Psoas muscle (tissue), 7 donors: ENCODE measurements at regions not wholly inside any gene's neighbourhood (a gene's known extent, or its start where the extent isn't known, plus 50 kb on each side); places are given as distances from the start of the nearest gene placed in this dataset.
"Not testable (repeated sequence)": the region's sequence is repeated elsewhere in the genome, so short reads cannot be mapped to it uniquely, and the experiment has no call there.

Source experiments
- ATAC-seq, 4 donors: fragments of 200-7000 bp; cut with Tn5 transposase; one replicate each; pipeline ENCODE4 v1.9.1; 2020; ENCODE audit warnings: moderate library complexity in 3 of 4, mild to moderate bottlenecking in 2 of 4
- DNase-seq, 2 donors: peaks; one replicate each; pipeline ENCODE4 v3.0.0-alpha.2; 2020
- H3K27ac ChIP-seq: fragments of 200-600 bp; one replicate; pipeline ENCODE4 v1.8.0; 2022
- H3K27me3 ChIP-seq, 3 donors: fragments of 200-600 bp in 1 of 3; one replicate each; pipeline versions ENCODE4 v1.6.1 to v1.8.0; 2013 to 2022; ENCODE audit warnings: low read length in 2 of 3, mild to moderate bottlenecking in 2 of 3, moderate library complexity in 1 of 3; ENCODE audit not compliant: insufficient read depth in 3 of 3
- H3K36me3 ChIP-seq, 2 donors: fragments of 200-600 bp in 1 of 2; one replicate each; pipeline versions ENCODE4 v1.6.1 to v1.8.0; 2013 to 2022; ENCODE audit warnings: low read depth in 1 of 2, mild to moderate bottlenecking in 1 of 2, moderate library complexity in 1 of 2; ENCODE audit not compliant: insufficient read depth in 1 of 2
- H3K4me1 ChIP-seq: fragments of 200-600 bp; one replicate; pipeline ENCODE4 v1.8.0; 2022
- H3K4me3 ChIP-seq: fragments of 200-600 bp; one replicate; pipeline ENCODE4 v1.8.0; 2022; ENCODE audit warnings: mild to moderate bottlenecking
- H3K9me3 ChIP-seq: fragments of 200-600 bp; one replicate; pipeline ENCODE4 v1.8.0; 2022
- WGBS, 3 donors: extraction: QIAGEN DNeasy Blood & Tissue Kit; methylation state at CpG; one replicate each; pipeline versions ENCODE4 v1.1.6 to v1.1.7; 2013; 5-methylcytosine and 5-hydroxymethylcytosine counted together
- intact Hi-C, 2 donors: fragments of 100-400 bp; cut with DNase I; formaldehyde crosslinking; loops; one replicate each; pipeline versions ENCODE4 v1.11.0 to v1.14.2; 2022
- donor health status: healthy with polysubstance abuse.
- donor health status: DM: no; HTN: no; CAD: no; lungs with moderate emphysema.
- donor health status: Bipolar disorder and iron deficiency.
- donor health status: healthy.
- donor health status: DM: yes; HTN: yes; CAD: no.
- donor health status: DM: no; HTN: no; CAD: no.
- donor health status: DM: yes; HTN: yes; CAD: no.

- H3K27me3 ChIP-seq, H3K4me1 ChIP-seq, H3K27ac ChIP-seq, intact Hi-C loops, DNase-seq, H3K9me3 ChIP-seq, ATAC-seq, H3K4me3 ChIP-seq: not testable (repeated sequence)
- H3K36me3 ChIP-seq = peaks cover 2 to 22% of the 10 kb centered on the region in 2 donors
- 61 to 73% (median 68%) methylated on average over 4 of the region's 4 CpGs for WGBS, 3 donors
Observed at GRCh38 chr9:41042111-41042510, 86.4 kb downstream of the FOXD4L6 start.

DNA sequence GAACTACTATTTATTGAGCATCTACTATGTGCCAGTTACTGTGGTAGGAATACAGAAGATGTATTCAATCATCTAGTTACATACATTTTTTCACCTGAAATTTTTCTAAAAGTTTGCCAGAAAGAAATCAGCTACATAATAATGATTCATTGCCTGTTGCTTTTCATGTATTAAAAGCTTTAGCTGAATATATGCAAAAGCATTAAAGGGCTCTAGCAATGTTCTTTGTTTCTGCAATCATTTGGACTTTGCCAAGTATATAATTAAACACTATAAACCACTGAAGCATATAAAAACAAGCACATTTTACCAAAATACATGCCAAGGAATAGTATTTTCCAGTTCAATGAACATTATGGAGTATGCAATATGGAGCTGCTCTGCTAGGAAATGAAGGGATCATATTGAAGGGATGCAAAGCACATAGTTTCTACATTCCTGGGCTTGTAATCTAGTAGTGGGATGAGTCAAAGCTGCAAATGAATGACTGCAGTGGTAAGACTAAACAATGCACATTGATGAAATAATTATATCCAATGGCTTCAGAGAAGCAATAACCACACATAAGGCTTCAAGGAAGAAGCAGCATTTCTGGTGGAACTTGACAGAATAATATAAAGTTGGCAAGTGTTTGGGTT, 87.7 kb downstream of the FOXD4L6 start:
- H3K27ac ChIP-seq, H3K9me3 ChIP-seq, DNase-seq, ATAC-seq, H3K4me1 ChIP-seq, H3K27me3 ChIP-seq, intact Hi-C loops, H3K4me3 ChIP-seq: not testable (repeated sequence)
- H3K36me3 ChIP-seq = peaks cover 2 to 22% of the 10 kb centered on the region in 2 donors

- intact Hi-C loops, DNase-seq: not testable (repeated sequence)
- ATAC-seq = peak in 2 of 4 donors; percentile 34 to 35
Observed at GRCh38 chr9:41035276-41035675, 93.2 kb downstream of the FOXD4L6 start.

DNA sequence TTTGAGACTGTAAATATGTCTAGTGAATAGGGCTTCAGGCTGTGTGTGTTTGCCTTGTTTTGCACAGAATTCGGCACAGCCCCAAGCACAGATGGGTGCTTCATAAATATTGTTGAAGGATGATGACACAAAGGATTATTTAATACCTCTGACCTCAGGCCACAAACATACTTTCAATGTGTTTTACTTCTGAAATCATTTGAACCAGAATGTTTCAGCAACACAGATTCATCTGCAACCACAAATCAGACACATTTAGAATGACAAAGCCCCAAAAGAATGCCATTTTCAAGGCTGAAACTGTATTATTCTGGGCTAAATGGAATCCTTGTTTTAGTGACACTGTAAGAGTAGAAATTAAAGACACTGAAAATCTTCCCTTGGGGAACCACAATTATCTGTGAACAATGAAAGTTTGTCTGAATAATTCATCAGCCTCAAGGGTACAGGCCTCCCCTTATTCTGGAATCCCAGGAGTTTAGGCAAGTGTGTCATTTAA, 93.7 kb downstream of the FOXD4L6 start:
- intact Hi-C loops, H3K27me3 ChIP-seq, H3K4me3 ChIP-seq, H3K4me1 ChIP-seq, DNase-seq, H3K9me3 ChIP-seq: not testable (repeated sequence)
- H3K27ac ChIP-seq = peak overlapping the region; percentile 38
- peak in 3 of 4 donors; percentile 26 to 48 (median 36) for ATAC-seq
- whole genome bisulfite sequencing, 3 donors = 24 to 48% (median 25%) methylated on average over 1 of the region's 1 CpG
- peaks cover 0 to 21% of the 10 kb centered on the region in 2 donors for H3K36me3 ChIP-seq

More at GRCh38 chr9:41035276-41035675, 93.2 kb downstream of the FOXD4L6 start:
- H3K36me3 ChIP-seq = peaks cover 0 to 27% of the 10 kb centered on the region in 2 donors
- H3K4me3 ChIP-seq, H3K9me3 ChIP-seq, H3K27me3 ChIP-seq, H3K4me1 ChIP-seq: not testable (repeated sequence)
- H3K27ac ChIP-seq = peak overlapping the region; percentile 38
- WGBS, 3 donors = 49 to 66% (median 53%) methylated on average over 1 of the region's 1 CpG

DNA sequence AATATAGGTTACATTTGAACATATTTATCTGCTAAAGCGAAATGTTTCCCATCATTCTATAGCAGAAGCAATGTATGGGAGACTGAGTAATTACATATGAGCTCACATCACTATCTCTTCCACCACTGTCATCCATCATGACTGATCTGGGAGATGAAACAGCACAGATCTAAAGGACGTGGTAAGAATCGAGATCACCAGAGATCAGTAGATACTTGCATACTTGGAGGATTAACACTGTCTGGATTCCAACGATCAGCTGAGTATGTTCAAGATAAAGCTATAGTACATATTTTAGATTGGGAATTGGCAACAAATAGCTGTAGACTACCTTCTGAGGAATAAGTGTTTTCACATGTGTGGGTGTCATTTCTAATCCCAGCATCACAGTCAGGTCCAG, 94.6 kb downstream of the FOXD4L6 start:
- H3K27ac ChIP-seq, ATAC-seq, H3K4me1 ChIP-seq, H3K27me3 ChIP-seq, DNase-seq, H3K9me3 ChIP-seq, H3K4me3 ChIP-seq, intact Hi-C loops: not testable (repeated sequence)
- 72 to 73% (median 73%) methylated on average over 4 of the region's 4 CpGs for WGBS, 3 donors
- peaks cover 0 to 15% of the 10 kb centered on the region in 2 donors for H3K36me3 ChIP-seq

DNA sequence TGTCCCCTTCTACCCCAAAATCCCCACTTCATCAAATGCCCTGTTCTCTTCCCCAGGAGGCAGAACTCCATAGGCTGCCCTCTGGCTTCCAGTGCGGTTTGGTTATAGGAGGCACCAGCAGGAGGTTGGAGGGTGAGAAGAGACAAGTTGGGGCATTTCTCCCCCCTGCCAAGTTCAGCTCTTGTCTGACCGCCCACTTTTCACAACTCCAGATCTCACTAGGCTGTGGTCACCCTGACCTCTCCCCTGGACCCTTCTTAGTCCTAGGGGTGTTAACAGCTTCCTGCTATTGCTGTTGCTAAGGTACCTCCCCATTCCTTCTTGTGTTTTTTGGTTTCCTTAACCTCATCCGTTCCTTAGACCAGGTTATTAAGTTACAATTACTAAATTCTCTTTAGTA, 95.1 kb downstream of the FOXD4L6 start:
- H3K4me3 ChIP-seq, H3K27ac ChIP-seq, H3K4me1 ChIP-seq, intact Hi-C loops, DNase-seq, H3K27me3 ChIP-seq, H3K9me3 ChIP-seq, ATAC-seq: not testable (repeated sequence)
- WGBS, 3 donors = 87 to 100% (median 90%) methylated on average over 2 to 3 of the region's 3 CpGs
- peaks cover 0 to 13% of the 10 kb centered on the region in 2 donors for H3K36me3 ChIP-seq

DNA sequence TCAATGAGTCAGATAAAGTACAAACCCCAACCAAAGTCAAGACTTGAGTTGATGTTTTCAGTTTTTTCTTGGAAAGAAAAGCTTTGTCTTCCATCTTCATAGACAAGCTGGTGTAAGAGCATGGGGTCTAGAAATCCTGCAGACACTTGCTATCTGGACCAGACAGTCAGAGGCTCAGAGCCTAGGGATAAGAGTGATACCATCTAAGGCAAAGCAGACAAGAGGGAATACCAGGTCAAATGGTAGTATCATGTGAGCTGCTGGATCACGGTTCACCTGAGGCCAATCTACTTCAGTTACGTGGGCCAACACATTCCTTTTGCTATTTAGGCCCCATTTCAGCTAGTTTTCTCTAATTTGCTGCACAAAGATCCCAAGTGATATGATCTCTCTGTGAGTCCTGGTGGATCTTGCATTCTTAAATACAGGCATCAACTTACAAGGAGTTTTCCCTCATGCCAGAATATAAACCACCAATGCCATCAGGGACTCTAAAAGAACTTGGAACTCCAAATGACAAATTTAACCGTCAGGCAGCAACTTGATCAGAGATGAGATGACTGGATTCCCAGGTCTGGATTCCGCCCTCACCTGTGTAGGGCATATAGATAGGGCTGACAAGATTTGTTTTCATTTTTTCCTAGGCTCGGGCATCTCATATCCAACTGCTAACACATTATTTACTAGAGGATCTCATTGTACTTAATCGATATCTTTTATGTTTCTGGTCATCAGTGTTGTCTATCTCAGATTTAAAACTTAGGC, 101.4 kb downstream of the FOXD4L6 start:
- H3K9me3 ChIP-seq, H3K4me1 ChIP-seq, H3K27me3 ChIP-seq, intact Hi-C loops, H3K4me3 ChIP-seq, H3K27ac ChIP-seq, DNase-seq: not testable (repeated sequence)
- WGBS, 3 donors = 49 to 73% (median 64%) methylated on average over 6 of the region's 6 CpGs
- peaks cover 0 to 10% of the 10 kb centered on the region in 2 donors for H3K36me3 ChIP-seq
- peak; percentile 30 to 70 (median 51) for ATAC-seq

GRCh38 chr9:41022365-41022764, 106.1 kb downstream of the FOXD4L6 start:
- H3K4me1 ChIP-seq, H3K27ac ChIP-seq, intact Hi-C loops, ATAC-seq, H3K4me3 ChIP-seq, H3K27me3 ChIP-seq, H3K9me3 ChIP-seq, H3K36me3 ChIP-seq, DNase-seq: not testable (repeated sequence)
- 94 to 99% (median 96%) methylated on average over 1 of the region's 4 CpGs for WGBS, 3 donors

DNA sequence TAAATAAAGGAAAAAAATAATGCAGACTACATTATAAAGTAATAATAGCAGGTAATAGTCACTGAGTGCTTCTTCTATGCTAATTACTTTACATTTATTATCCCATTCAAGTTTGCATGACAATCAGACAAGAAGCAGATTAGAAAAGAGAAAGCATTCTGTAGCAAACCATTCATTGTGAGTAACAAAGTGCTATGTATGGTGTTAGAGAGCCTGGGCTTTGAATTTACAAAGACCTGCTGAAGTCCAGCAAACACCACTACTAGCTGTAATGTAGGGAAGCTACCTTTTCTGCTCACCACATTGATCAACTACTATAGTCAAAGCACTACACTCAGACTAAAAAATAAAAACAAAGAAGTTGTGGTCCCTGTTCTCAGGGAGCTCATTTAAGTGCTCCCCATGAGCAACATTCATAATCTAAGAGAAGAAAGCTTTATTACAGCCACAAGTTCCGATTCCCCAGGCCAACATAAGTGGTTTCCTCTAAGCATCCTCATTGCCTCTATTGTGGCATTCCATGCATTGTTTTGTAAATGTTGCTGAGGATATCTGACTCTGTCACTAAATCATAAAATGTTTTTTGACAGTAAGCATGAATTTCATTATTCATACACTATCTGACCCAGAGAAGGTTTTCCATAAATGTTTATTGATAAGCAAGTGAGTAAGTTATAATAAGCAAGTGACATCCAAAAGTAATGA, 108.5 kb downstream of the FOXD4L6 start:
- 82 to 95% (median 90%) methylated on average over 1 of the region's 1 CpG for WGBS, 3 donors
- H3K9me3 ChIP-seq, H3K4me3 ChIP-seq, DNase-seq, H3K27me3 ChIP-seq, ATAC-seq, H3K27ac ChIP-seq, intact Hi-C loops, H3K4me1 ChIP-seq: not testable (repeated sequence)
- H3K36me3 ChIP-seq = peaks cover 0 to 16% of the 10 kb centered on the region in 2 donors

GRCh38 chr9:41018948-41019347, 109.5 kb downstream of the FOXD4L6 start:
- DNase-seq, H3K9me3 ChIP-seq, H3K27me3 ChIP-seq, H3K4me1 ChIP-seq, H3K4me3 ChIP-seq, intact Hi-C loops, H3K27ac ChIP-seq: not testable (repeated sequence)
- ATAC-seq = peak in 1 of 4 donors; percentile 18
- whole genome bisulfite sequencing, 3 donors = 65 to 69% (median 66%) methylated on average over 3 of the region's 3 CpGs
- peaks cover 0 to 18% of the 10 kb centered on the region in 2 donors for H3K36me3 ChIP-seq

DNA sequence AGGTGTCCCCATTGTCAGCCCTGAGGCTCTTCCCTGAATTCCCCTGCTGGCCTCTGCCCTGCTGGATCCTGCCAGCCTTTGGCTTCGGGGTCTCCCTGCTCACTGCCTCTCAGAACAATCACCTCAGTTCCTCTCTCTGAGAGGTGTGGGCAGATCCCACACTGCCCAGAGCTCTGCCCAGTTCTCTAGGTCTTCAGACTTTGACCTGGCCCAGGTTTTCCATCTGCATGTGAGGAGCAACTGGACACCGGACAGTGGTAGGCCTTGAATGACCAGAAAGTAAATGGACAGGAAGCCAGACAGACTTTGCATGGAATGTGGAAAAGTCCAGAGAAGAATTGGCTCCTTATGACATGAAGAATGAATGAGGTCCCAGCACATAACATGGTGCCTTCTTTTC, 111.8 kb downstream of the FOXD4L6 start:
- H3K27ac ChIP-seq, intact Hi-C loops, H3K9me3 ChIP-seq, H3K4me3 ChIP-seq, DNase-seq, H3K27me3 ChIP-seq, ATAC-seq, H3K4me1 ChIP-seq: not testable (repeated sequence)
- WGBS, 3 donors = 94 to 100% (median 97%) methylated on average over 1 of the region's 2 CpGs
- H3K36me3 ChIP-seq = peaks cover 0 to 36% of the 10 kb centered on the region in 2 donors
